ENCODE measurements at regions not wholly inside any gene's neighbourhood (a gene's known extent, or its start where the extent isn't known, plus 50 kb on each side); places are given as distances from the start of the nearest gene placed in this dataset.
"Not testable (repeated sequence)": the region's sequence is repeated elsewhere in the genome, so short reads cannot be mapped to it uniquely, and the experiment has no call there.

DNA sequence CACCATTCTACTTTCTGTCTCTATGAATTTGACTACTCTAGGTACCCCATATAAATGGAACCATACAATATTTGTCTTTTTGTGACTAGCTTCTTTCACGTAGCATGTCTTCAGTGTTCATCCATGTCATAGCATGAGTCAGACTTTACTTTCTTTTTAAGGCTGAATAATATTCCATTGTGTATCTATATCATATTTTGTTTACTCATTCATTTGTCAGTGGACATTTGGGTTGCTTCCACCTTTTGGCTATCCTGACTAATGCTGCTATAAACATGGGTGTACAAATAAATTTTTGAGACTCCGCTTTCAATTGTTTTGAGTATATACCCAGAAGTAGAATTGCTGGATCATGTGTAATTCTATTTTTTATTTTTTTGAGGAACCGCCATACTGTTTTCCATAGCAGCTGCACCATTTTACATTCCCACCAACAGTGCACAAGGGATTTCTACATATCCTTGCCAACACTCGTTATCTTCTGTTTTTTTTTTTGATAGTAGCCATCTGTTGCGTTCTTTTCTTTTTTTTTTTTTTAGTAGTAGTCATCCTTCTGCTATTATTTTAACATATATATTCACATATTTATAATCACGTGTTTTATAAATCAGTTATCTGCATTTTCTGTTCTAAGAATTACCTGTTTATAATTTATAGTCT is 158.0 kb upstream of the MED14 start:
- no peak for DNase-seq

DNA sequence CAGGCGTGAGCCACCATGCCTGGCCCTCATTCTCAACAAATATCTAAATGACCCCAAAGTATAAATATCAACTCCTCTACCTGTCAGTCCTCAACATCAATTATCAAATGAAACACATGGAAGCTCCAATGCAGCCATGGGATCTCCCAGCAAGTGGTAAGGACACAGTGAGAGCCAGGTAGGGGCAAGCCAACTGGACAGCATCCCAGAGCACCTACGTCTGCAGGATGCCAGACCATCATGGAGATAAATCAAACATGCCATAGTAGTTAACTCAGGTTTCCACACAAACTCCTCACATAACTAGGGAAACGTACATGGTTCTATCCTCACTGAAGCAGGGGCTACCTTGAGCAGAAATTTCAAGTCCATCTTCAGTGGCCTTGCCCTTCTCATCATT is 159.9 kb upstream of the MED14 start:
- DNase-seq: no peak

- DNase-seq: no peak
Measured at GRCh38 chrX:40897718-40898270, 162.5 kb upstream of the MED14 start.

DNA sequence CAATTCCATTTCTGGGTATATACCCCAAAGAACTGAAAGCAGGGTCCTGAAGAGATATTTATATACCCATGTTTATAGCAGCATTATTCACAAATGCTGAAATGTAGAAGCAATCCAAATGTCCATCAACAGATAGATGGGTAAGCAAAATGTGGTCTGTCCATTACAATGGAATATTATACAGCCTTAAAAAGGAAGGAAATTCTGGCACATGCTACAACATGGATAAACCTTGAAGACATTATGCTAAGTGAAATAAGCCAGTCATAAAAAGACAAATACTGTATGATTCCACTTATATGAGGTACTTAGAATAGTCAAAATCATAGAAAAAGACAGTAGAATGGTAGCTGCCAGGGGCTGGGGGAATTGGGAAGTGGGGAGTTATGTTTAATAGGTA is 169.4 kb upstream of the MED14 start:
- DNase-seq: not testable (repeated sequence)

- no peak for DNase-seq
Measured at GRCh38 chrX:40908026-40908425, 172.7 kb upstream of the MED14 start.

- DNase-seq: no peak
Measured at GRCh38 chrX:40908857-40909475, 173.6 kb upstream of the MED14 start.

GRCh38 chrX:40912166-40912565 is 173.1 kb upstream of the USP9X start:
- DNase-seq: no peak

DNA sequence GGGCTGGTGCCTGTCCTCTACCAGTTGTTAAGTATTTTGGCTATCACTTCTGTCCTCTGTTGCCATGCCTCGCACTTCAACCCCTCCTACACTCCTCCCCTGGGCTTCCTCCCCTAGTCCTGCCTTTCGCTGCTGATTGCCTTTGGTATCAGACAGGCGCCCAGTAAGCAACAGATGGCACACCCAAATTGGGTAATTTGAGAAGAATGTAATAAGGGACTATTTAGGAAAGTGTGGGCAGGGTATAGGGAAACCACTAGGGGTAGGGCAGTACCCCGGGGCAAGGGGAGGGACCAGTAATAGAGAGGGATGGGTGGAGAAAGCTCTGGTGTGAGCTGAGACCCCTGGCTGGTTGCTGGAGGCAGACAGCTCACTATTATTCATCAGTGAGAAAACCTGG is 172.7 kb upstream of the USP9X start:
- DNase-seq: no peak

GRCh38 chrX:40920351-40920750 is 164.9 kb upstream of the USP9X start:
- no peak for DNase-seq

DNA sequence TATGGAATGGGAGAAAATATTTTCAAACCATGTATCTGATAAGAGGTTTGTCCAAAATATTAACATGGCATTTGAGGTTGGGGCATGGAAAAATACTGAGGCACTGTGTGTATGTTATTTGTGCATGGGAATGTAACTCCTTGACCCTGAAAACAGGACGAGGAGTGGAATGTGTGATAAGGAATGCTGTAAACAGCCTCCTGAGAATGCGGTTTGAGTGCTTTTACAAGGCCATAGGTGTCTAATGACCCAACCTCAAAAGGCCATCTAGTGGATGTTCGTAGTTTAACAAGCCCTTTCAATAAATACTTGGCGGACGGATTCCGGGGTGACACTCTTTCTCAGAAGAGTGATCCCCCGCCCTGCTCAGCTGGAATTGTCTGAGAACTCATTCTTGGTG is 162.9 kb upstream of the USP9X start:
- DNase-seq: no peak

GRCh38 chrX:40926739-40927427 is 158.4 kb upstream of the USP9X start:
- DNase-seq: not testable (repeated sequence)

GRCh38 chrX:40928076-40928475 is 157.2 kb upstream of the USP9X start:
- DNase-seq: no peak

DNA sequence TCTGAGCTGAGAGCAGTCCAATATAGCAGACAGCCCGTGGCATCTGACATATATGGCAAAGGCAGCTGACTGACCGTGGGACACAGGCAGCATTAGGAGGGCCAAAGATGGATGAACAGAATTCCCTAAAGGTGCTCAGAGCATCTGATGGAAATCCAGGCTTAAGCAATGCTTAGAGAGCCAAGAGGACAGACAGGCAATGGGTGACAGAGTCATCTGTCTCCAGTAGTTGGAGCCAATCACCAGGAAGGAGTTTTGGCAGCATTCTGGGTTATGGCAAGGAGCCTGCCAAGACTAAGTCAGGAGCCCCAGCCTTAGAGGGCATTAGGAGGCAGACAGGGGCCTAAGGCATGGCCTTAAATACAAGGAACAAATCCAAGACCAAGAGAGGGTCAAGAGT is 153.3 kb upstream of the USP9X start:
- DNase-seq: no peak

- peak; percentile 19 for DNase-seq
Measured at GRCh38 chrX:40933132-40933705, 152.0 kb upstream of the USP9X start.

- DNase-seq: peak; percentile 5
Measured at GRCh38 chrX:40933706-40934425, 151.4 kb upstream of the USP9X start.

GRCh38 chrX:40936827-40937226 is 148.4 kb upstream of the USP9X start:
- no peak for DNase-seq

GRCh38 chrX:40938423-40938822 is 146.8 kb upstream of the USP9X start:
- no peak for DNase-seq

DNA sequence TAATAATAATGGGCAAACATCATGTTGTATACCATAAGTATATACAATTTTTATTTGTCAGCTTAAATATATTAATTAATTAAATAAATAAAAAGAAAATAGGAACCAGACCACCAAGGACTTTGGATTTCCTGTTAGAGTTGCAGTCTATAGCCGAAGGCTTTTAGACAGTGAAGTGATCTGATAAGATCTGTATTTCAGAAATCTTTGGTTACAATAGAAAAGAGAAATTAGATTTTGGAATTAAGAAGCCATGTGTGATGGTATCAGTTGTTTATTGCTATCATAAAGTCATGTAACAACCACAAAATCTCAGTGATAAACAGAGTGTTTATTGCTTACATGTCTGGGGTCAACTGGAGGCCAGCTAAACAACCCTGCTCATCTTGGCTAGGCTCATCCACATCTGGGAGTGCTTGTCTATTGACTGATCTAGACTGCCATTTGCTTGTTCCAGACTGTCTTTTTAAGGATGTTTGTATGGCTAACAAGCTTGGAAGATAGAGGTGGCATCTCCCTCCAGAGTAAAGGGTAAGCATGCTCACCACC is 142.1 kb upstream of the USP9X start:
- DNase-seq: no peak

GRCh38 chrX:40945361-40945713 is 139.9 kb upstream of the USP9X start:
- DNase-seq: no peak

DNA sequence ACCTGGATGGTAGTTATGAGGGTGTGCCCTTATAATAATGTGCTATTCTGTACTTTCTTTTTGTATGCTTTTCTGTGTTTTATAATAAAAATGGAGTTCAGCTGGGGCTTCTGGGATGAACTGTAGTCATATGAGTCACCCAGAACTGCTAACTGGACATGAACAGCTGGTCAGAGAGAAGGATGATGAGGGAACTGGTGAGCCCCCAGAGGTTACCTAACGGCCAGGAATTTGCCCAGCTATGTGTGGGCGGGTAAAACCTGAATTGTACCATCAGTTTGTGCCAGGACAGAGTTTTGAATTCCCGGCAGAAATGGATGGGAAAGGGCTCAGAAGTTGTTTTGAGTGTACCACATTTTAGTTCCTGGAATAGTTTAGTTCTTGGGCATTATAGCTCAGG is 138.0 kb upstream of the USP9X start:
- no peak for DNase-seq

DNA sequence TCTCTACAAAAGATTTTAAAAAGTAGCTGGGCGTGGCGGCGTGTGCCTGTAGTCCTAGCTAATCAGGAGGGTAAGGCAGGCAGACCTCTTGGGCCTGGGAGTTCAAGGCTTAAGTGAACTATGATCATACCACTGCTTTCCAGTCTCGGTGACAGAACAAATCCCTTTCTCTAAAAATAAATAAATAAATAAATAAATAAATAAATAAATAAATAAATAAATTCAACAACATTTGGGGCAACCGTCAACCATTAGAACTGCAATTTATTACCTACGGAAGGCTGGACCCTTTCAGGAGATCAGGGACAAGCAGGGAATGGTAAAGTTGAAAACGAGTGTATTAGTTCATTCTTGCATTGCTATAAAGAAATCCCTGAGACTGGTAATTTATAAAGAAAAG is 136.2 kb upstream of the USP9X start:
- DNase-seq: no peak

GRCh38 chrX:40950546-40950945 is 134.7 kb upstream of the USP9X start:
- DNase-seq: no peak

GRCh38 chrX:40951407-40951806 is 133.8 kb upstream of the USP9X start:
- not testable (repeated sequence) for DNase-seq
